SK-N-SH (cell line): ENCODE measurements at regions not wholly inside any gene's neighbourhood (a gene's known extent, or its start where the extent isn't known, plus 50 kb on each side); places are given as distances from the start of the nearest gene placed in this dataset.

Experiments
- CTCF ChIA-PET: fragments of 300-600, 350-600 bp; formaldehyde crosslinking; extraction: SDS; loops from one replicate; lab custom pipeline; 2021; lab: Yijun Ruan, JAX
- POLR2A ChIA-PET: fragments of 350-600 bp; sonication (Branson Sonifier 250); formaldehyde crosslinking; extraction: SDS; loops from one replicate; lab custom pipeline; 2020; ENCODE audit warnings: antibody characterized with exemption, inconsistent platforms; lab: Yijun Ruan, JAX
- DNase-seq: peaks from one replicate; pipeline ENCODE4 v3.0.0; 2012
- H2AFZ ChIP-seq: fragments of 200-600 bp; sonication (generic); 2 replicates; pipeline ENCODE4 v1.8.1; 2016; ENCODE audit warnings: antibody characterized with exemption, mild to moderate bottlenecking, low read depth
- H3F3A ChIP-seq: fragments of 200-600 bp; sonication (generic); replicated peaks from 2 replicates; pipeline ENCODE3; 2016; ENCODE audit warnings: antibody characterized with exemption, mild to moderate bottlenecking; ENCODE audit not compliant: insufficient read depth
- H3K27ac ChIP-seq, 2 experiments: fragments of 200-500 bp in 1 of 2; fragments of 200-600 bp in 1 of 2; sonication (Bioruptor generic) in 1 of 2; sonication (generic), shearing (Covaris generic) in 1 of 2; 2 replicates each; pipeline versions ENCODE4 v1.5.1 to v1.6.1; 2014 to 2016; ENCODE audit warnings: low read depth in 2 of 2, inconsistent platforms in 1 of 2, low read length in 1 of 2, mild to moderate bottlenecking in 1 of 2, mixed read lengths in 1 of 2
- H3K27me3 ChIP-seq: fragments of 200-600 bp; sonication (generic), shearing (Covaris generic); 2 replicates; pipeline ENCODE4 v1.6.1; 2016; ENCODE audit warnings: mixed run types; ENCODE audit not compliant: insufficient read depth
- H3K36me3 ChIP-seq, 2 experiments: fragments of 200-500 bp in 1 of 2; fragments of 200-600 bp in 1 of 2; sonication (Bioruptor generic) in 1 of 2; sonication (generic) in 1 of 2; replicated peaks in 1 of 2; 2 replicates each; pipeline versions ENCODE3 to v1.5.1; 2014 to 2016; ENCODE audit warnings: low read length in 1 of 2, mild to moderate bottlenecking in 1 of 2; ENCODE audit not compliant: insufficient read depth in 2 of 2, control insufficient read depth in 1 of 2
- H3K4me1 ChIP-seq, 2 experiments: fragments of 200-500 bp in 1 of 2; fragments of 200-600 bp in 1 of 2; sonication (Bioruptor generic) in 1 of 2; sonication (generic), shearing (Covaris generic) in 1 of 2; 2 replicates each; pipeline versions ENCODE4 v1.5.1 to v1.6.1; 2014 to 2016; ENCODE audit warnings: low read depth in 1 of 2, low read length in 1 of 2, mixed run types in 1 of 2; ENCODE audit not compliant: insufficient read depth in 2 of 2, control insufficient read depth in 1 of 2
- H3K4me2 ChIP-seq: fragments of 200-600 bp; sonication (generic), shearing (Covaris generic); 2 replicates; pipeline ENCODE4 v1.6.1; 2017; ENCODE audit warnings: mixed run types
- H3K4me3 ChIP-seq, 2 experiments: fragments of 200-500 bp in 1 of 2; fragments of 200-600 bp in 1 of 2; sonication (Bioruptor generic) in 1 of 2; sonication (generic), shearing (Covaris generic) in 1 of 2; 2 replicates each; pipeline versions ENCODE4 v1.5.1 to v1.8.1; 2014 to 2016; ENCODE audit warnings: low read depth in 2 of 2, inconsistent platforms in 1 of 2, low read length in 1 of 2, mild to moderate bottlenecking in 1 of 2, mixed read lengths in 1 of 2, moderate library complexity in 1 of 2
- H3K79me2 ChIP-seq: fragments of 200-600 bp; sonication (generic); 2 replicates; pipeline ENCODE4 v1.8.1; 2017; ENCODE audit warnings: mild to moderate bottlenecking; ENCODE audit not compliant: insufficient read depth
- H3K9ac ChIP-seq: fragments of 200-600 bp; sonication (generic); 2 replicates; pipeline ENCODE4 v1.6.1; 2017; ENCODE audit warnings: mixed run types
- H3K9me2 ChIP-seq: fragments of 200-600 bp; sonication (generic); 2 replicates; pipeline ENCODE4 v1.6.1; 2017; ENCODE audit warnings: mixed run types
- H3K9me3 ChIP-seq: fragments of 200-600 bp; sonication (generic); 2 replicates; pipeline ENCODE4 v1.6.1; 2017; ENCODE audit warnings: mixed run types, mild to moderate bottlenecking, moderate library complexity
- H4K20me1 ChIP-seq: fragments of 200-600 bp; sonication (generic); 2 replicates; pipeline ENCODE4 v1.6.1; 2017; ENCODE audit warnings: mild to moderate bottlenecking, mixed run types; ENCODE audit not compliant: insufficient read depth
- CTCF ChIP-seq: fragments of 200-600 bp; sonication (generic); IDR thresholded peaks from 2 replicates; pipeline ENCODE4 v1.6.1; 2017; ENCODE audit warnings: antibody characterized with exemption, mild to moderate bottlenecking, moderate library complexity
- EP300 ChIP-seq, 2 experiments: IDR thresholded peaks; 2 replicates each; pipeline versions ENCODE4 v1.4.0 to v1.6.1; 2012; ENCODE audit warnings: borderline replicate concordance in 1 of 2, low read depth in 1 of 2, low read length in 1 of 2
- EZH2phosphoT487 ChIP-seq: fragments of 200-600 bp; sonication (generic); IDR thresholded peaks from 2 replicates; pipeline ENCODE4 v1.6.1; 2017; ENCODE audit warnings: low read depth, mixed run types, mild to moderate bottlenecking, antibody characterized with exemption, moderate library complexity, borderline replicate concordance
- FOXM1 ChIP-seq: IDR thresholded peaks from 2 replicates; pipeline ENCODE4 v1.4.0; 2012; ENCODE audit warnings: low read depth, mild to moderate bottlenecking
- MAX ChIP-seq: IDR thresholded peaks from 2 replicates; pipeline ENCODE4 v1.4.0; 2012; ENCODE audit warnings: low read depth
- MXI1 ChIP-seq: IDR thresholded peaks from 2 replicates; pipeline ENCODE4 v1.6.1; 2012; ENCODE audit warnings: mild to moderate bottlenecking, low read depth, low read length, improper control_type of control experiment
- NFIC ChIP-seq: IDR thresholded peaks from 2 replicates; pipeline ENCODE4 v1.4.0; 2012; ENCODE audit warnings: borderline replicate concordance
- PBX3 ChIP-seq: IDR thresholded peaks from 2 replicates; pipeline ENCODE4; 2012
- RAD21 ChIP-seq: IDR thresholded peaks from 2 replicates; pipeline ENCODE4 v1.6.1; 2012; ENCODE audit warnings: mild to moderate bottlenecking, low read length
- SIN3A ChIP-seq: IDR thresholded peaks from 2 replicates; pipeline ENCODE4 v1.6.1; 2012; ENCODE audit warnings: low read depth, mild to moderate bottlenecking, low read length, moderate library complexity, borderline replicate concordance
- TEAD4 ChIP-seq: IDR thresholded peaks from 2 replicates; pipeline ENCODE4 v1.4.0; 2012; ENCODE audit warnings: mild to moderate bottlenecking, borderline replicate concordance; ENCODE audit not compliant: insufficient read depth
- ZBTB33 ChIP-seq: IDR thresholded peaks from 2 replicates; pipeline ENCODE4 v1.4.0; 2012; ENCODE audit warnings: low read depth, borderline replicate concordance
- whole genome bisulfite sequencing: methylation state at CpG from one replicate; pipeline ENCODE4 v1.1.6; 2017; ENCODE audit warnings: low lambda C conversion rate; 5-methylcytosine and 5-hydroxymethylcytosine counted together

GRCh38 chr6:144702781-144703180 is 417.6 kb downstream of the UTRN start:
- POLR2A ChIA-PET = no interaction called here

GRCh38 chr6:144710207-144710606 is 425.1 kb downstream of the UTRN start:
- peak overlapping the region in 1 of 2 experiments; percentile 35; a peak in 2 of 4 replicates for H3K27ac ChIP-seq
- CTCF ChIA-PET = interaction anchor here (0.9 kb wide), 1 partner anchor 12 kb away, joined by 3 read pairs; no protein-coding TSS in a partner anchor
- POLR2A ChIA-PET = no interaction called here
- no peaks in the 10 kb centered on the region for H3K36me3 ChIP-seq
- H3K4me2 ChIP-seq = no peak overlapping the region
- H3K9me3 ChIP-seq = no peaks in the 10 kb centered on the region
- H2AFZ ChIP-seq = no peak overlapping the region
- H3K4me3 ChIP-seq = no peak overlapping the region
- no peaks in the 10 kb centered on the region for H3K27me3 ChIP-seq
- H3F3A ChIP-seq = no peaks in the 10 kb centered on the region
- no peaks in the 10 kb centered on the region for H4K20me1 ChIP-seq
- H3K79me2 ChIP-seq = no peaks in the 10 kb centered on the region
- no peak overlapping the region for H3K9ac ChIP-seq
- TF ChIP-seq TEAD4 (no peak), EZH2phosphoT487 (no peak), FOXM1 (no peak), SIN3A (no peak), PBX3 (no peak)
- H3K4me1 ChIP-seq = no peaks in the 10 kb centered on the region; a peak in 1 of 4 replicates
- WGBS = 57% methylated on average over 3 of the region's 3 CpGs
- no peak for DNase-seq
- no peaks in the 10 kb centered on the region for H3K9me2 ChIP-seq

More at GRCh38 chr6:144702781-144703180, 417.6 kb downstream of the UTRN start:
- no peak overlapping the region for H3K9ac ChIP-seq
- no peak overlapping the region for H3K4me3 ChIP-seq
- no peaks in the 10 kb centered on the region for H3K9me3 ChIP-seq
- no peaks in the 10 kb centered on the region for H3K27me3 ChIP-seq
- H3K4me2 ChIP-seq = no peak overlapping the region
- 75% methylated on average over 1 of the region's 1 CpG for WGBS
- H3K36me3 ChIP-seq = no peaks in the 10 kb centered on the region
- DNase-seq = no peak
- no peak overlapping the region for H3K27ac ChIP-seq
- CTCF ChIA-PET = no interaction called here
- H3K79me2 ChIP-seq = no peaks in the 10 kb centered on the region
- no peaks in the 10 kb centered on the region for H4K20me1 ChIP-seq
- no peak overlapping the region for H2AFZ ChIP-seq
- TF ChIP-seq RAD21 (no peak), MXI1 (no peak), MAX (no peak), EP300 (IDR thresholded peaks at IDR 0.05; ENCODE audit: borderline replicate concordance in 1 of 2, low read depth in 1 of 2, low read length in 1 of 2) (no peak), NFIC (no peak), CTCF (no peak), FOXM1 (no peak), ZBTB33 (no peak)
- TF ChIP-seq, all 33 proteins: peak for 0
- Histone ChIP-seq H3F3A (no peaks in the 10 kb centered on the region), H3K4me1 (peaks cover 0 to 2% of the 10 kb centered on the region in 2 experiments; a peak in 1 of 4 replicates), H3K9me2 (no peaks in the 10 kb centered on the region)
